HepG2 (cell line): ENCODE measurements at regions not wholly inside any gene's neighbourhood (a gene's known extent, or its start where the extent isn't known, plus 50 kb on each side); places are given as distances from the start of the nearest gene placed in this dataset.

Experiments
- ATAC-seq: fragments of 200-7000 bp; cut with Tn5 transposase; 3 replicates; pipeline ENCODE4 v1.9.1; 2020; ENCODE audit warnings: mild to moderate bottlenecking, moderate library complexity
- BruUV-seq: library from RNA; stranded (reverse); fragments of 400-500 nt; replicated peaks from 2 replicates; lab custom pipeline; 2021; lab: Mats Ljungman, UMichigan
- CTCF ChIA-PET: fragments of 300-600 bp; formaldehyde crosslinking; extraction: SDS; loops from one replicate; lab custom pipeline; 2021; ENCODE audit warnings: low total read pairs, inconsistent platforms, low intra/inter-chr PET ratio; lab: Yijun Ruan, JAX
- POLR2A ChIA-PET: fragments of 350-600 bp; sonication (Branson Sonifier 250); formaldehyde crosslinking; loops from one replicate; lab custom pipeline; 2020; ENCODE audit warnings: antibody characterized with exemption, inconsistent platforms; lab: Yijun Ruan, JAX
- DNase-seq: peaks from one replicate; pipeline ENCODE4 v3.0.0-alpha.2; 2015; ENCODE audit warnings: low spot score
- FAIRE-seq: peaks from 3 replicates; lab custom pipeline; 2011; peaks lifted over from hg19 to GRCh38; lab: Jason Lieb, UNC
- H2AFZ ChIP-seq: one replicate; pipeline ENCODE4 v1.6.1; 2011; ENCODE audit warnings: low read length, inconsistent platforms
- H3K27ac ChIP-seq: fragments of 300-600 bp; 3 replicates; pipeline ENCODE4 v1.8.0; 2011; ENCODE audit warnings: mixed run types, mild to moderate bottlenecking, mixed read lengths, low read length, inconsistent platforms; ENCODE audit not compliant: insufficient read depth; ENCODE audit errors: extremely low read length
- H3K27me3 ChIP-seq, 2 experiments: fragments of 200-600 bp in 1 of 2; 2 replicates in 1 of 2; 3 replicates in 1 of 2; pipeline versions ENCODE4 v1.6.0 to v1.8.0; 2011; ENCODE audit warnings: low read length in 2 of 2, mild to moderate bottlenecking in 2 of 2, moderate library complexity in 2 of 2, inconsistent platforms in 1 of 2; ENCODE audit not compliant: insufficient read depth in 2 of 2, control insufficient read depth in 1 of 2
- H3K36me3 ChIP-seq, 2 experiments: fragments of 200-600 bp in 1 of 2; replicated peaks in 1 of 2; 2 replicates in 1 of 2; 3 replicates in 1 of 2; pipeline versions ENCODE4 v1.5.1 to v1.8.0; 2011; ENCODE audit warnings: low read length in 2 of 2, inconsistent platforms in 1 of 2; ENCODE audit not compliant: insufficient read depth in 2 of 2, control insufficient read depth in 1 of 2
- H3K4me1 ChIP-seq: 2 replicates; pipeline ENCODE4 v1.5.1; 2012; ENCODE audit warnings: low read length, inconsistent platforms; ENCODE audit not compliant: insufficient read depth
- H3K4me2 ChIP-seq: 2 replicates; pipeline ENCODE4 v1.6.0; 2011; ENCODE audit warnings: low read depth, low read length, inconsistent platforms
- H3K4me3 ChIP-seq, 3 experiments: fragments of 200-600 bp in 1 of 3; sonication (generic), shearing (Covaris generic) in 1 of 3; replicated peaks in 1 of 3; 2 replicates each; pipeline ENCODE4 v1.5.1; 2011 to 2016; ENCODE audit warnings: low read length in 3 of 3, inconsistent platforms in 2 of 3, low read depth in 2 of 3, mild to moderate bottlenecking in 2 of 3, control low read depth in 1 of 3, mixed read lengths in 1 of 3; ENCODE audit not compliant: insufficient read depth in 1 of 3
- H3K79me2 ChIP-seq: one replicate; pipeline ENCODE4 v1.6.1; 2011; ENCODE audit warnings: low read length, inconsistent platforms; ENCODE audit not compliant: insufficient read depth
- H3K9ac ChIP-seq: 2 replicates; pipeline ENCODE4 v1.6.0; 2011; ENCODE audit warnings: mild to moderate bottlenecking, low read depth, low read length, inconsistent platforms; ENCODE audit not compliant: insufficient read depth
- H3K9me3 ChIP-seq: 2 replicates; pipeline ENCODE4 v1.5.1; 2012; ENCODE audit warnings: mild to moderate bottlenecking, low read length
- H4K20me1 ChIP-seq: 2 replicates; pipeline ENCODE4 v1.6.0; 2011; ENCODE audit warnings: inconsistent platforms, mild to moderate bottlenecking, low read length, moderate library complexity; ENCODE audit not compliant: insufficient read depth
- BORCS8-MEF2B ChIP-seq: sonication (generic); formaldehyde crosslinking; IDR thresholded peaks from 2 replicates; pipeline ENCODE4 v1.8.0; 2022; ENCODE audit warnings: mild to moderate bottlenecking, missing genetic modification reagents
- HES4 ChIP-seq: sonication (generic); formaldehyde crosslinking; IDR thresholded peaks from 2 replicates; pipeline ENCODE4 v1.9.0; 2021; ENCODE audit warnings: mild to moderate bottlenecking, missing genetic modification reagents, borderline replicate concordance
- KDM3A ChIP-seq: IDR thresholded peaks from 2 replicates; pipeline ENCODE4 v1.6.1; 2018; ENCODE audit warnings: low read depth, missing compliant biosample characterization
- MAFF ChIP-seq: IDR thresholded peaks from 2 replicates; pipeline ENCODE4 v1.6.1; 2011; ENCODE audit warnings: low read depth, low read length, improper control_type of control experiment
- NONO ChIP-seq, 2 experiments: fragments of 450-650 bp in 1 of 2; sonication (generic) in 1 of 2; formaldehyde crosslinking in 1 of 2; IDR thresholded peaks in 1 of 2; conservative IDR thresholded peaks in 1 of 2; 2 replicates each; pipeline versions ENCODE4 v1.6.1 to v1.8.0; 2017 to 2022; ENCODE audit warnings: mild to moderate bottlenecking in 1 of 2, missing genetic modification reagents in 1 of 2, moderate library complexity in 1 of 2
- PHF20 ChIP-seq: sonication (generic); formaldehyde crosslinking; IDR thresholded peaks from 2 replicates; pipeline ENCODE4 v1.5.0; 2020; ENCODE audit warnings: mild to moderate bottlenecking, missing genetic modification reagents
- POLR2A ChIP-seq, 2 experiments: IDR thresholded peaks; 2 replicates each; pipeline ENCODE4 v1.6.1; 2011; ENCODE audit warnings: low read depth in 2 of 2, low read length in 2 of 2, mild to moderate bottlenecking in 1 of 2, moderate library complexity in 1 of 2; ENCODE audit not compliant: insufficient read depth in 1 of 2
- SP5 ChIP-seq: IDR thresholded peaks from 2 replicates; pipeline ENCODE4 v1.6.1; 2016; ENCODE audit warnings: low read depth, borderline replicate concordance
- ZNF350 ChIP-seq: sonication (generic); formaldehyde crosslinking; IDR thresholded peaks from 2 replicates; pipeline ENCODE4 v1.4.0; 2020; ENCODE audit warnings: mild to moderate bottlenecking, low read depth, missing genetic modification reagents, borderline replicate concordance
- ZNF431 ChIP-seq: sonication (generic); formaldehyde crosslinking; IDR thresholded peaks from 2 replicates; pipeline ENCODE4 v1.9.0; 2022; ENCODE audit warnings: missing genetic modification reagents, low read depth, mild to moderate bottlenecking, borderline replicate concordance
- ZNF543 ChIP-seq: sonication (generic); formaldehyde crosslinking; IDR thresholded peaks from 2 replicates; pipeline ENCODE4 v1.4.0; 2020; ENCODE audit warnings: mild to moderate bottlenecking, missing genetic modification reagents
- ZNF878 ChIP-seq: sonication (generic); formaldehyde crosslinking; IDR thresholded peaks from 2 replicates; pipeline ENCODE4 v1.8.1; 2023; ENCODE audit warnings: mild to moderate bottlenecking, missing genetic modification reagents, moderate library complexity
- WGBS: methylation state at CpG from one replicate; pipeline ENCODE4 v1.1.6; 2017; ENCODE audit warnings: low lambda C conversion rate; 5-methylcytosine and 5-hydroxymethylcytosine counted together
- in situ Hi-C: cut with HindIII; loops from 2 replicates; pipeline ENCODE4 v1.10.0; 2017; ENCODE audit warnings: low pct_unique_long_range_greater_than_20kb; ENCODE audit not compliant: extremely low pct_ligation_motif_present
- intact Hi-C: fragments of 100-400 bp; cut with micrococcal nuclease; formaldehyde crosslinking; loops from one replicate; pipeline ENCODE4 v1.10.0; 2022; ENCODE audit not compliant: unreplicated experiment
- TF ChIP-seq, protein P1 (sequence below): conservative IDR thresholded peaks from 2 replicates; pipeline ENCODE4 v1.6.1; 2018; ENCODE audit warnings: missing genetic modification reagents
- TF ChIP-seq, protein P2 (sequence below): sonication (generic); formaldehyde crosslinking; IDR thresholded peaks from 2 replicates; pipeline ENCODE4 v1.5.0; 2020; ENCODE audit warnings: mild to moderate bottlenecking, missing genetic modification reagents

DNA sequence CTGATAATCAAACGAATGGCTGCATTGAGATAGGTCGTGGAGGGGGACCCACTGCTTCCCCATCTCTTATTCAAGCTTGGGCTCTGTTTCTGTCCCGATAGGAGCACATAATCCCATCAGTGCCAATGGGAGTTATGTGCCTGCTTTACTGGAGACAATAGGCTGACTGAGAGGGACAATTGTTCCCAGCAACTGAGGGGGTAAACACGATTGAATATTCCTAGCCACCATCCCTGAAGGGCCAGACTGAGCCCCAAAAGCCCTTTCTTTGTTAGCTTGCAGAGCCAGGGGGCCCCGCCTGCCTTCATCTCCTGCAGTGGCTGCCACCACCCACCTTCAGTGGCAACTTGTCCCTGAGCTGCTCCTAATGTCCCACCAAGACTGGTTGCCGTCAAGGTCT, 172.8 kb upstream of the NAV2 start:
- H3K4me3 ChIP-seq, result no peak overlapping the region
- H2AFZ ChIP-seq, result no peak overlapping the region
- H3K4me2 ChIP-seq, result no peak overlapping the region
- H4K20me1 ChIP-seq, result no peaks in the 10 kb centered on the region
- intact Hi-C loops, result no loop called here
- no peaks in the 10 kb centered on the region for H3K4me1 ChIP-seq
- TF ChIP-seq ZNF543 (CRISPR knock-in tag) (no peak), BORCS8-MEF2B (CRISPR knock-in tag) (no peak), PHF20 (CRISPR knock-in tag) (no peak), SP5 (CRISPR knock-in tag) (no peak), KDM3A (CRISPR knock-in tag) (no peak)
- TF ChIP-seq, protein P1, sequence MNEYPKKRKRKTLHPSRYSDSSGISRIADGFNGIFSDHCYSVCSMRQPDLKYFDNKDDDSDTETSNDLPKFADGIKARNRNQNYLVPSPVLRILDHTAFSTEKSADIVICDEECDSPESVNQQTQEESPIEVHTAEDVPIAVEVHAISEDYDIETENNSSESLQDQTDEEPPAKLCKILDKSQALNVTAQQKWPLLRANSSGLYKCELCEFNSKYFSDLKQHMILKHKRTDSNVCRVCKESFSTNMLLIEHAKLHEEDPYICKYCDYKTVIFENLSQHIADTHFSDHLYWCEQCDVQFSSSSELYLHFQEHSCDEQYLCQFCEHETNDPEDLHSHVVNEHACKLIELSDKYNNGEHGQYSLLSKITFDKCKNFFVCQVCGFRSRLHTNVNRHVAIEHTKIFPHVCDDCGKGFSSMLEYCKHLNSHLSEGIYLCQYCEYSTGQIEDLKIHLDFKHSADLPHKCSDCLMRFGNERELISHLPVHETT, result no peak
- no peaks in the 10 kb centered on the region for H3K79me2 ChIP-seq
- H3K27ac ChIP-seq, result no peak overlapping the region
- 23% methylated on average over 4 of the region's 6 CpGs for WGBS
- CTCF ChIA-PET, result no interaction called here
- no peak for FAIRE-seq
- in situ Hi-C loops, result no loop called here
- H3K9ac ChIP-seq, result no peak overlapping the region
- H3K9me3 ChIP-seq, result no peaks in the 10 kb centered on the region
- no peaks in the 10 kb centered on the region for H3K36me3 ChIP-seq
- no peak for ATAC-seq
- no peaks in the 10 kb centered on the region for H3K27me3 ChIP-seq
- no peak for DNase-seq
- POLR2A ChIA-PET, result no interaction called here
- BruUV-seq, result no TSS peak

DNA sequence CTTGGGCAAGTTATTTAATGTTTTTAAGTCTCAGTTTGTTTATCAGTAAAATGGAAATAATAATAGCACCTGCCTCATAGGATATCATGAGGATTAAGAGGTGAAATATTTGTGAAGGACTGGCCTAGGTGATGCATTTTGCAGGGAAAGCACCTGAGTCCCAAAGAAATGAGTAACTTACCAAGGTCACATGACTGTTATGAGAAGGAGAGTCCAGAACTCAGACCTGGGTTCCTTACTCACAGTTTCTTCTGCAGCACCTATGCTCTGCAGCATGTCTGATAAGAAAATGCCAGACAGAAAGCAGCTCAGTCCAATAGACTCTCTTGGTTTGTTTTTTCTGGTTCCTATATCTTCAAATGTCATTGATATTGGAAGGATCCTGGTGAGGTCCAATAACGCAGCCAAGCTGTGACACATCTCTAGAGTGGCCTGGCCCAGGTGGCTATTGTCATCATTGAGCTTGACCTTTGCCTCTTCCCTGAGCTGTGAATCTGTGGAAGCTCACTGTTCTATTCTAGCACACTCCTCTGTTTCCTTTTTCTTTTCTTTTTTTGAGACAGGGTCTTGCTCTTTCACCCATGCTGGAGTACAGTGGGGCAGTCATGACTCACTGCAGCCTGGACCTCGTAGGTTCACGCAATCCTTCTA, 174.7 kb upstream of the NAV2 start:
- H3K79me2 ChIP-seq, result no peaks in the 10 kb centered on the region
- BruUV-seq, result no TSS peak
- H3K4me3 ChIP-seq, result no peak overlapping the region
- H4K20me1 ChIP-seq, result no peaks in the 10 kb centered on the region
- no peaks in the 10 kb centered on the region for H3K36me3 ChIP-seq
- 41% methylated on average over 3 of the region's 3 CpGs for WGBS
- intact Hi-C loops (no loop called here), in situ Hi-C loops (no loop called here)
- no peak for TF ChIP-seq ZNF431 (CRISPR knock-in tag)
- TF ChIP-seq, protein P2, sequence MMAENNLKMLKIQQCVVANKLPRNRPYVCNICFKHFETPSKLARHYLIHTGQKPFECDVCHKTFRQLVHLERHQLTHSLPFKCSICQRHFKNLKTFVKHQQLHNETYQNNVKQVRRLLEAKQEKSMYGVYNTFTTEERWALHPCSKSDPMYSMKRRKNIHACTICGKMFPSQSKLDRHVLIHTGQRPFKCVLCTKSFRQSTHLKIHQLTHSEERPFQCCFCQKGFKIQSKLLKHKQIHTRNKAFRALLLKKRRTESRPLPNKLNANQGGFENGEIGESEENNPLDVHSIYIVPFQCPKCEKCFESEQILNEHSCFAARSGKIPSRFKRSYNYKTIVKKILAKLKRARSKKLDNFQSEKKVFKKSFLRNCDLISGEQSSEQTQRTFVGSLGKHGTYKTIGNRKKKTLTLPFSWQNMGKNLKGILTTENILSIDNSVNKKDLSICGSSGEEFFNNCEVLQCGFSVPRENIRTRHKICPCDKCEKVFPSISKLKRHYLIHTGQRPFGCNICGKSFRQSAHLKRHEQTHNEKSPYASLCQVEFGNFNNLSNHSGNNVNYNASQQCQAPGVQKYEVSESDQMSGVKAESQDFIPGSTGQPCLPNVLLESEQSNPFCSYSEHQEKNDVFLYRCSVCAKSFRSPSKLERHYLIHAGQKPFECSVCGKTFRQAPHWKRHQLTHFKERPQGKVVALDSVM (CRISPR knock-in tag), result no peak
- no peak for TF ChIP-seq ZNF878
- no peak for TF ChIP-seq MAFF
- no peak for TF ChIP-seq HES4
- no peak for TF ChIP-seq POLR2A (IDR thresholded peaks at IDR 0.05; ENCODE audit: insufficient read depth in 1 of 2, low read depth in 2 of 2, low read length in 2 of 2)
- no peak for TF ChIP-seq ZNF350 (CRISPR knock-in tag)
- no peak for TF ChIP-seq NONO (IDR thresholded peaks at IDR 0.05)
- no peak for TF ChIP-seq NONO (CRISPR knock-in tag; conservative IDR thresholded peaks at IDR 0.05)
- no peaks in the 10 kb centered on the region for H3K4me1 ChIP-seq
- no peak for FAIRE-seq
- CTCF ChIA-PET, result no interaction called here
- no peaks in the 10 kb centered on the region for H3K9me3 ChIP-seq
- no peak overlapping the region for H3K27ac ChIP-seq
- no peak for ATAC-seq
- no peak for DNase-seq
- H3K27me3 ChIP-seq, result no peaks in the 10 kb centered on the region
- no peak overlapping the region for H3K4me2 ChIP-seq
- no peak overlapping the region for H2AFZ ChIP-seq
- H3K9ac ChIP-seq, result no peak overlapping the region
- POLR2A ChIA-PET, result no interaction called here
